ENCODE measurements at regions not wholly inside any gene's neighbourhood (a gene's known extent, or its start where the extent isn't known, plus 50 kb on each side); places are given as distances from the start of the nearest gene placed in this dataset.

GRCh38 chr13:78712831-78713230, 53.9 kb upstream of the OBI1 start:
- Histone ChIP-seq H3K9me2 (ENCODE audit: low read depth, low read length) (no peaks in the 10 kb centered on the region), H3K4me3 (ENCODE audit: low read depth, low read length, poor library complexity, severe bottlenecking) (no peak overlapping the region), H3K9me3 (ENCODE audit: low read length) (no peaks in the 10 kb centered on the region), H3K79me2 (ENCODE audit: insufficient read depth, low read length) (no peaks in the 10 kb centered on the region), H3K27ac (ENCODE audit: low read depth, low read length, poor library complexity, severe bottlenecking) (no peak overlapping the region), H3F3A (ENCODE audit: insufficient read depth, low read length) (no peaks in the 10 kb centered on the region), H3K4me1 (ENCODE audit: insufficient read depth, low read length, severe bottlenecking) (no peaks in the 10 kb centered on the region), H2AFZ (ENCODE audit: low read length) (no peak overlapping the region), H3K36me3 (ENCODE audit: insufficient read depth, low read length) (no peaks in the 10 kb centered on the region), H3K27me3 (ENCODE audit: insufficient read depth, low read length) (no peaks in the 10 kb centered on the region), H3K4me2 (ENCODE audit: low read length) (no peak overlapping the region), H3K9ac (ENCODE audit: low read length) (no peak overlapping the region), H4K20me1 (ENCODE audit: insufficient read depth, low read length) (no peaks in the 10 kb centered on the region)
- no peak for TF ChIP-seq EZH2 (IDR thresholded peaks at IDR 0.05; ENCODE audit: borderline replicate concordance, low read length)
- TF ChIP-seq, protein P1, sequence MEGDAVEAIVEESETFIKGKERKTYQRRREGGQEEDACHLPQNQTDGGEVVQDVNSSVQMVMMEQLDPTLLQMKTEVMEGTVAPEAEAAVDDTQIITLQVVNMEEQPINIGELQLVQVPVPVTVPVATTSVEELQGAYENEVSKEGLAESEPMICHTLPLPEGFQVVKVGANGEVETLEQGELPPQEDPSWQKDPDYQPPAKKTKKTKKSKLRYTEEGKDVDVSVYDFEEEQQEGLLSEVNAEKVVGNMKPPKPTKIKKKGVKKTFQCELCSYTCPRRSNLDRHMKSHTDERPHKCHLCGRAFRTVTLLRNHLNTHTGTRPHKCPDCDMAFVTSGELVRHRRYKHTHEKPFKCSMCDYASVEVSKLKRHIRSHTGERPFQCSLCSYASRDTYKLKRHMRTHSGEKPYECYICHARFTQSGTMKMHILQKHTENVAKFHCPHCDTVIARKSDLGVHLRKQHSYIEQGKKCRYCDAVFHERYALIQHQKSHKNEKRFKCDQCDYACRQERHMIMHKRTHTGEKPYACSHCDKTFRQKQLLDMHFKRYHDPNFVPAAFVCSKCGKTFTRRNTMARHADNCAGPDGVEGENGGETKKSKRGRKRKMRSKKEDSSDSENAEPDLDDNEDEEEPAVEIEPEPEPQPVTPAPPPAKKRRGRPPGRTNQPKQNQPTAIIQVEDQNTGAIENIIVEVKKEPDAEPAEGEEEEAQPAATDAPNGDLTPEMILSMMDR (IDR thresholded peaks at IDR 0.05; ENCODE audit: low read length), result no peak

GRCh38 chr13:78709028-78709427, 50.1 kb upstream of the OBI1 start:
- H3K9me3 ChIP-seq (ENCODE audit: low read length), result no peaks in the 10 kb centered on the region
- no peaks in the 10 kb centered on the region for H3K4me1 ChIP-seq (ENCODE audit: insufficient read depth, low read length, severe bottlenecking)
- no peaks in the 10 kb centered on the region for H3K79me2 ChIP-seq (ENCODE audit: insufficient read depth, low read length)
- no peaks in the 10 kb centered on the region for H4K20me1 ChIP-seq (ENCODE audit: insufficient read depth, low read length)
- no peaks in the 10 kb centered on the region for H3F3A ChIP-seq (ENCODE audit: insufficient read depth, low read length)
- no peaks in the 10 kb centered on the region for H3K36me3 ChIP-seq (ENCODE audit: insufficient read depth, low read length)
- H3K27me3 ChIP-seq (ENCODE audit: insufficient read depth, low read length), result no peaks in the 10 kb centered on the region
- no peak overlapping the region for H3K27ac ChIP-seq (ENCODE audit: low read depth, low read length, poor library complexity, severe bottlenecking)
- no peak overlapping the region for H3K4me3 ChIP-seq (ENCODE audit: low read depth, low read length, poor library complexity, severe bottlenecking)
- no peak overlapping the region for H3K4me2 ChIP-seq (ENCODE audit: low read length)
- H3K9ac ChIP-seq (ENCODE audit: low read length), result no peak overlapping the region
- H3K9me2 ChIP-seq (ENCODE audit: low read depth, low read length), result no peaks in the 10 kb centered on the region
- no peak overlapping the region for H2AFZ ChIP-seq (ENCODE audit: low read length)
- TF ChIP-seq, protein P1 (IDR thresholded peaks at IDR 0.05; ENCODE audit: low read length), result no peak
- no peak for TF ChIP-seq EZH2 (IDR thresholded peaks at IDR 0.05; ENCODE audit: borderline replicate concordance, low read length)
